Breast epithelium (tissue), 4 donors: ENCODE measurements at regions not wholly inside any gene's neighbourhood (a gene's known extent, or its start where the extent isn't known, plus 50 kb on each side); places are given as distances from the start of the nearest gene placed in this dataset.
A peak's percentile ranks its signal among the peaks of the same experiment; 100 is the strongest.

Source experiments
- DNase-seq, 2 donors: peaks; one replicate each; pipeline ENCODE4 v3.0.0-alpha.2; 2019; ENCODE audit warnings: low spot score in 2 of 2
- H3K27ac ChIP-seq, 2 donors: fragments of 200-600 bp; sonication (generic) in 1 of 2; one replicate each; pipeline ENCODE4 v1.5.1; 2016 to 2019; ENCODE audit warnings: mild to moderate bottlenecking in 1 of 2
- H3K27me3 ChIP-seq, 2 donors: fragments of 200-600 bp; sonication (generic) in 1 of 2; one replicate each; pipeline versions ENCODE4 v1.5.1 to v1.6.0; 2017 to 2019; ENCODE audit warnings: control low read depth in 1 of 2, mild to moderate bottlenecking in 1 of 2
- H3K36me3 ChIP-seq: fragments of 200-600 bp; one replicate; pipeline ENCODE4 v1.5.1; 2019
- H3K4me1 ChIP-seq, 2 donors: fragments of 200-600 bp; sonication (generic); one replicate each; pipeline ENCODE4 v1.5.1; 2016 to 2019; ENCODE audit warnings: control low read depth in 1 of 2
- H3K4me3 ChIP-seq, 3 donors: fragments of 200-600 bp; sonication (generic); 1 replicate in 2 of 3; 2 replicates in 1 of 3; pipeline ENCODE4 v1.5.1; 2016 to 2019; ENCODE audit warnings: mild to moderate bottlenecking in 3 of 3, moderate library complexity in 2 of 3
- H3K9me3 ChIP-seq, 2 donors: fragments of 200-600 bp; sonication (generic) in 1 of 2; one replicate each; pipeline ENCODE4 v1.5.1; 2016 to 2019; ENCODE audit warnings: control low read depth in 1 of 2
- POLR2A ChIP-seq: fragments of 450-650 bp; IDR thresholded peaks from one replicate; pipeline ENCODE4 v1.6.1; 2016; ENCODE audit warnings: antibody characterized with exemption, mild to moderate bottlenecking, moderate library complexity
- POLR2AphosphoS5 ChIP-seq, 3 donors: sonication (generic); formaldehyde crosslinking; IDR thresholded peaks; one replicate each; pipeline ENCODE4 v1.6.1; 2017; ENCODE audit warnings: antibody characterized with exemption in 3 of 3
- intact Hi-C: fragments of 100-400 bp; cut with DNase I; formaldehyde crosslinking; loops from one replicate; pipeline ENCODE4 v1.15.1; 2023; ENCODE audit warnings: low total_unique reads
- TF ChIP-seq, protein P1 (sequence below), 3 donors: fragments of 450-650 bp; IDR thresholded peaks; one replicate each; pipeline ENCODE4 v1.5.1; 2016 to 2017; ENCODE audit warnings: antibody characterized with exemption in 3 of 3, mild to moderate bottlenecking in 3 of 3, moderate library complexity in 3 of 3

DNA sequence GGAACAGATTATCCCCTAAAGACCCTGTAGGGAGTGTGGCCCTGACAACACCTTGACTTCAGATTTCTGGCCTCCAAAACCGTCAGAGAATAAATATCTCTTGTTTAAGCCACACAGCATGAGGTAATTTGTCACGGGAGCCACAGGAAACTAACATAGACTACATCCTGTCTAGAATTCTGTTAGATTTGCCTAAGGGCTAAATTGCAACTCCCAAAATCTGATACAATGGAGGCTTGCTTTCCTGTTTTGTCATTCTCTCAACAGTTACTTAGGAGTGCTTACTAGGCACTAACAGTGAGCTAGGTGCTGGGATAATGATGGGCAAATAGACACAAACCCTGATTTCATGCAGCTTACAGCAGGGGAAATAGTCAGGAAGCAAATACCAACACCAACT is 141.6 kb downstream of the MIS18A start:
- Histone ChIP-seq H3K4me3 (no peak overlapping the region), H3K27ac (no peak overlapping the region), H3K27me3 (no peaks in the 10 kb centered on the region), H3K36me3 (no peaks in the 10 kb centered on the region), H3K9me3 (peaks cover 0 to 5% of the 10 kb centered on the region in 2 donors), H3K4me1 (no peaks in the 10 kb centered on the region)
- intact Hi-C loops: loop anchor here (10.0 kb wide), 1 partner anchor 812 kb away; no protein-coding TSS in a partner anchor
- no peak for DNase-seq
- no peak for TF ChIP-seq POLR2AphosphoS5 (IDR thresholded peaks at IDR 0.05)
- TF ChIP-seq POLR2A: no peak
- TF ChIP-seq, protein P1, sequence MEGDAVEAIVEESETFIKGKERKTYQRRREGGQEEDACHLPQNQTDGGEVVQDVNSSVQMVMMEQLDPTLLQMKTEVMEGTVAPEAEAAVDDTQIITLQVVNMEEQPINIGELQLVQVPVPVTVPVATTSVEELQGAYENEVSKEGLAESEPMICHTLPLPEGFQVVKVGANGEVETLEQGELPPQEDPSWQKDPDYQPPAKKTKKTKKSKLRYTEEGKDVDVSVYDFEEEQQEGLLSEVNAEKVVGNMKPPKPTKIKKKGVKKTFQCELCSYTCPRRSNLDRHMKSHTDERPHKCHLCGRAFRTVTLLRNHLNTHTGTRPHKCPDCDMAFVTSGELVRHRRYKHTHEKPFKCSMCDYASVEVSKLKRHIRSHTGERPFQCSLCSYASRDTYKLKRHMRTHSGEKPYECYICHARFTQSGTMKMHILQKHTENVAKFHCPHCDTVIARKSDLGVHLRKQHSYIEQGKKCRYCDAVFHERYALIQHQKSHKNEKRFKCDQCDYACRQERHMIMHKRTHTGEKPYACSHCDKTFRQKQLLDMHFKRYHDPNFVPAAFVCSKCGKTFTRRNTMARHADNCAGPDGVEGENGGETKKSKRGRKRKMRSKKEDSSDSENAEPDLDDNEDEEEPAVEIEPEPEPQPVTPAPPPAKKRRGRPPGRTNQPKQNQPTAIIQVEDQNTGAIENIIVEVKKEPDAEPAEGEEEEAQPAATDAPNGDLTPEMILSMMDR (IDR thresholded peaks at IDR 0.05): no peak

DNA sequence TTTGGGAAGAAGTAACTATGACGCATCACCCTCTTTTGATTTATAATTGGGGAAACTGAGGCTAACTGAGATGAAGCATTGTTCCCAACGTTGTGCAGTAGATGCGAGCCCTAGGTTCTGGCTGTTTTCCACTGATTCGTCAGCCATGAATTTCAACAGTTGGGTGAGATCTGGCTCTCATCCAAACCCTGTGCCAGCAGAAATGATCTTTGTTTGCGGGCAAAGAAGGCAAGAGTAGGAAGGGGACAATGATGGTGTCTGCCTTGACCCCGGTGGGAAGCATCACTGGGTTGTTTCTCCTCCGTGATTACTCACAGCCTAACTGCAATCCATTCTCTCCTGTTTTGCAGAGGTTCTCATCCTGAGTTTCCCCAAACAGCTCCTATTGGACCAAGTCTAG is 142.3 kb downstream of the MIS18A start:
- no peak overlapping the region for H3K27ac ChIP-seq
- H3K4me1 ChIP-seq: no peaks in the 10 kb centered on the region
- intact Hi-C loops: loop anchor here (10.0 kb wide), 1 partner anchor 812 kb away; no protein-coding TSS in a partner anchor

DNA sequence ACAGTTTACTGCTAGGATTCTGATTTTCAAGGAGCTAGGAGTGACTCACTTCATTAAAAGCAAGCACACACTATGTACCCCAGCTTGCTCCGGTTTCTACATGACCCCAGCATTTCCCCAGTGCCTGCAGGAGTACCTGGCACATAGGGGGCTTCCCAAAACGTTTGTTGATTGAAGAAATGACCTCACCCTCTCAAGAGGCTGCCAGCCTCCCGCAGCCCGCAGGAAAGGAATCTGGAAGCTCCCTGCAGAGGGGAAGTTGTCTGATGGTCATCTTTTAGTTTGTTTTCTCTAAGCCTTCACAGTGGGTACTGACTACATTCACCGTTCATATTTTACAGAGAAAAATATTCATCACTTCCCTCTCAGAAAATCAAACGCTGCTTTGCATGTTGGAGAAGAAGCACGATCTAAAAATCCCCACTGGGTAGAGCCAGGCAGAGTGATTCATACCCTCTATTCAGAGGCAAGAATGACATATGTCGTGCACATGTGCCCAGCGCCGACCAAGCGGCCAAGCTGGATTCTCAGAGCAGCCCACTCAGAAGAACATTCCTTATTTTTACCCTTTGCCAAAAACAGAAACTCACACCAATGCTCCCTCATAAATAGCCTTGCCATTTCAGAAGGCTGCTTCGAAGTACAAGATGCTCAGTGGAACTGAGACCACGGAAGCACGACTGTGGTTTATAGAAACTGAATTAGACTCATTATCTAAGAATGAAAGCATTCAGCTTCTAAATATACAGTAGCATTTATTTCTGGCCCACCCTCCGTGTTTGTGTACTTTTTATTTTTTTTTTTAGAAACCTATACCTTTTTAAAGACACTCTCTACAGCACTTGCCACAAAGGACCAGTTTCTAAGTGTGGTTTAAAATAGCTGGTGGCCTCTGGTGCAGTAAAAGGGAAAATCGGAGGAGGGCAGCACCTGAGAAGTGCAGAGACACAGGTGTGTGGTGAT is 143.2 kb downstream of the MIS18A start:
- no peak overlapping the region for H3K27ac ChIP-seq

More for the DNA sequence above, 142.3 kb downstream of the MIS18A start:
- H3K27me3 ChIP-seq: no peaks in the 10 kb centered on the region
- H3K9me3 ChIP-seq: peaks cover 0 to 5% of the 10 kb centered on the region in 2 donors
- H3K36me3 ChIP-seq: no peaks in the 10 kb centered on the region
- H3K4me3 ChIP-seq: no peak overlapping the region
- TF ChIP-seq POLR2AphosphoS5 (IDR thresholded peaks at IDR 0.05): no peak
- DNase-seq: no peak

DNA sequence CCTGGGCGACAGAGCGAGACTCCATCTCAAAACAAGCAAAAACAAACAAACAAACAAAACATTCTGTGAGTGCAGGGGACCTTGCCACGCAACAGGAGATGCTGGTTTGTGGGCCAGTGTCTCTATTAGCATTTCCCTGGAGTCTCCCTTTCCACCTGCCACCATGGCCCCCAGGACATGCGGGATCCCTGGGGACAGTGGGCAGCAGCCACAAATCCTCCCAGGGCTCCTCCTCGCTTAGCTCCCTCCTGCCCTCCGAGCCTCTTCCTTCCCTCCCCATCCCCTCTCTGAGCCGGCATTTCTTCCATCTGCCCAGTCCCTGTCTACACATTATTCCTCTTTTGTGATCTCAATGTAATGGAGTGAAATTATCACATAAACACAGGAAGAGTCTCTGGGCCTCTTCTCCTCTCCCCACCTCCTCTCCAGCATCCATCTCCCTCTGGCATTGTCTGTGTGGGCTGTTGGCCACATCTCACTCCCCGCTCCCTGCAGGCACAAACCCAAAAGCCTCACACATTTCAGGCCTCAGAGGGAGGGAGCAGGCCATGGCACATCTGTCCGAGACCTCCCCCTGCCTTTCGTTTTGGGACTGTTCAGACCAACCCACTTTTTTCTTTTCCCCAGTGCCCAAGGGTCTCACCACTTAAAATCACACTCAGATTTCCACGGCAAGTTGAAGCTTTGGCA is 144.3 kb downstream of the MIS18A start:
- intact Hi-C loops: loop anchor here (10.0 kb wide), 1 partner anchor 810 kb away; no protein-coding TSS in a partner anchor
- H3K36me3 ChIP-seq: no peaks in the 10 kb centered on the region
- H3K27me3 ChIP-seq: no peaks in the 10 kb centered on the region
- no peak for DNase-seq
- TF ChIP-seq POLR2AphosphoS5 (IDR thresholded peaks at IDR 0.05) (no peak), POLR2A (no peak)
- TF ChIP-seq, protein P1 (IDR thresholded peaks at IDR 0.05): no peak
- no peak overlapping the region for H3K4me3 ChIP-seq
- H3K9me3 ChIP-seq: peaks cover 0 to 5% of the 10 kb centered on the region in 2 donors
- H3K27ac ChIP-seq: no peak overlapping the region
- H3K4me1 ChIP-seq: no peaks in the 10 kb centered on the region

More for the DNA sequence above, 143.2 kb downstream of the MIS18A start:
- no peaks in the 10 kb centered on the region for H3K36me3 ChIP-seq
- no peaks in the 10 kb centered on the region for H3K27me3 ChIP-seq
- H3K4me3 ChIP-seq: peak overlapping the region in 1 of 3 donors; percentile 22
- no peak for DNase-seq
- H3K4me1 ChIP-seq: no peaks in the 10 kb centered on the region
- intact Hi-C loops: loop anchor here (10.0 kb wide), 1 partner anchor 811 kb away; no protein-coding TSS in a partner anchor
- peaks cover 0 to 5% of the 10 kb centered on the region in 2 donors for H3K9me3 ChIP-seq
- TF ChIP-seq POLR2AphosphoS5 (IDR thresholded peaks at IDR 0.05): no peak
- TF ChIP-seq, protein P1 (IDR thresholded peaks at IDR 0.05): no peak
- TF ChIP-seq POLR2A: no peak

DNA sequence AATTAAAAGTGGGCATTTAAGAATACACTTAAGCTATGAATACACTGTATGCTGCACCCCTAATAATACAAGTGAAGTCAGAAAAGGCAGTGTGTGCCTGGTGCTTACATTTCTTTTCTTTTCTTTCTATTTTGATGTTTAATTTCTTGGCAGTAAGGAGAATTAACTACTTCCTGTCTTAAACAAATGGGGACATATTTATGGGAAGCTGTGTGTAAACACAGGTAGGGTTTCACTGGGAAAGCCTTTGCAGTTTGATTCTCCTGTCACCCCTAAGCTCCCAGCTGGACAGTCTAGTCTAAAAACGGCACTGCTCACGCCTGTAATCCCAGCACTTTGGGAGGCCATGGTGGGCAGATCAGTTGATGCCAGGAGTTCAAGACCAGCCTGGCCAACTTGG is 146.0 kb downstream of the MIS18A start:
- Histone ChIP-seq H3K27ac (no peak overlapping the region), H3K4me1 (no peaks in the 10 kb centered on the region), H3K27me3 (no peaks in the 10 kb centered on the region), H3K36me3 (no peaks in the 10 kb centered on the region), H3K4me3 (no peak overlapping the region), H3K9me3 (peaks cover 0 to 5% of the 10 kb centered on the region in 2 donors)
- intact Hi-C loops: loop anchor here (10.0 kb wide), 1 partner anchor 808 kb away; no protein-coding TSS in a partner anchor
- TF ChIP-seq POLR2AphosphoS5 (IDR thresholded peaks at IDR 0.05): no peak
- TF ChIP-seq POLR2A: no peak
- TF ChIP-seq, protein P1 (IDR thresholded peaks at IDR 0.05): no peak
- no peak for DNase-seq
